GM12801 (cell line): ENCODE measurements at regions not wholly inside any gene's neighbourhood (a gene's known extent, or its start where the extent isn't known, plus 50 kb on each side); places are given as distances from the start of the nearest gene placed in this dataset.

Experiments used
- TF ChIP-seq, protein P1 (sequence below): IDR thresholded peaks from one replicate; pipeline ENCODE4 v1.5.1; 2011; ENCODE audit warnings: control low read depth; ENCODE audit not compliant: insufficient read length; ENCODE audit errors: extremely low read depth

DNA sequence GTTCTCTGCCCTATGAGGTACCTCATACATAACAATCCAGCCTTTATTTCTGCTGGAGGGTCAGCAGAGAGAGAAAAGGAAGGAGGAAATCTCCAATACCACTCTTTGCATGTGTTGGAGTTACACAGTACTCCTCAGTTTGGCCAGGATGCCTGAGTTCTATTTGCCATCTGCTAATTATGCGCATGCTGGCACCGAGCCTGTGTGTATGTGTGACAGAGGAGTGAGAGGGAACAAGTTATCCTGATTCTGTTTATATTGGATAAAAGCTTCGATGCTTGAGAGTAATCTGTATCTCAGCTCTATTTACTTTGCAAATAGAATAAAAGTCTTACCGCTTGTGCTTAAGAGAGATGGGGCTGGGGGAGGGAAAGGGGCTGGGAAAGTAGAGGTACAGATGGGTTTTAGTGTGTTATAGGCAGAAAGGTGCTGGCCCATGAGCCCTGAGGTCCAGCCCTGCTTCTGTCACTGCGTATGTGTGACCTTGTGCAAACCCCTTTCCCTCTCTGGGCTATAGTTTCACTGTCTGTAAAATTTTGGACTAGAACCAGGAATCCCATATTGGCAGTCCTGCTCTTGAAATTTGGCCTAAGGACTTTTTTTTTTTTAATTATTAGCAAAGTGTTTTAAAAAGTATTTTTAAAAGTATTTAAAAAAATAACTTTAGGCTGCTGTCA, 54.5 kb upstream of the PLXNA2 start:
- TF ChIP-seq, protein P1, sequence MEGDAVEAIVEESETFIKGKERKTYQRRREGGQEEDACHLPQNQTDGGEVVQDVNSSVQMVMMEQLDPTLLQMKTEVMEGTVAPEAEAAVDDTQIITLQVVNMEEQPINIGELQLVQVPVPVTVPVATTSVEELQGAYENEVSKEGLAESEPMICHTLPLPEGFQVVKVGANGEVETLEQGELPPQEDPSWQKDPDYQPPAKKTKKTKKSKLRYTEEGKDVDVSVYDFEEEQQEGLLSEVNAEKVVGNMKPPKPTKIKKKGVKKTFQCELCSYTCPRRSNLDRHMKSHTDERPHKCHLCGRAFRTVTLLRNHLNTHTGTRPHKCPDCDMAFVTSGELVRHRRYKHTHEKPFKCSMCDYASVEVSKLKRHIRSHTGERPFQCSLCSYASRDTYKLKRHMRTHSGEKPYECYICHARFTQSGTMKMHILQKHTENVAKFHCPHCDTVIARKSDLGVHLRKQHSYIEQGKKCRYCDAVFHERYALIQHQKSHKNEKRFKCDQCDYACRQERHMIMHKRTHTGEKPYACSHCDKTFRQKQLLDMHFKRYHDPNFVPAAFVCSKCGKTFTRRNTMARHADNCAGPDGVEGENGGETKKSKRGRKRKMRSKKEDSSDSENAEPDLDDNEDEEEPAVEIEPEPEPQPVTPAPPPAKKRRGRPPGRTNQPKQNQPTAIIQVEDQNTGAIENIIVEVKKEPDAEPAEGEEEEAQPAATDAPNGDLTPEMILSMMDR: no peak

DNA sequence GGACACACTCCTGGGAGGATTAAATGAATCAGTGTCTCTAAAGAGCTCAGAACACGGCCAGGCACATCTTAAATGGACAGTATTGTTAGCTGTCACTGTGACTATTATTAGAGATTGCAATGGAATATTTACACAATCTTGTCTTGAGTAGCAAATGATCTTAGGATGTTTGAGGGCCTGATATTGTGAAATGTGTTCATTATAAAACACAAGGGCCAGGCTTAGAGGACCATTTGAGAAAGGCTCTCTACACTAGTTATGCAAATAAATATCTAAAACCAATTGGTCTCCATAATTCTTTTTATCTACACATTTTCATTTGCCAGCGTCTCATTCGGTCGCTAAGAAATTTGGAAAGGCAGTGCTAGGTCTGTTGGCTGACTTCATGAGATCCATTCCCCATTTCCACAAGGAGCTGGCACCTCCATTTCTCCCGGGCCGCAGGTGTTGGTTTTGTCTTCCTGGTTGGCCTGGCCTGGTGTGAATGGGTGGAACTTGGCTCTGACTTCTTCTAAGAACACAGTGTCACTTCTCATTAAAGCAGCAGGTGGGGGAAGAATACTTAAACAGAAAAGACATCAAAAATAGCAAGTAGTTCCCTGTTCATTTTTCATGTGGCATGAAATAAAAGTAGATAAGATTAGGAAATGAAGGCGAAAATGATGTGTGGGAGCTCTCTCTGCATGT, 56.0 kb upstream of the PLXNA2 start:
- TF ChIP-seq, protein P1: no peak

DNA sequence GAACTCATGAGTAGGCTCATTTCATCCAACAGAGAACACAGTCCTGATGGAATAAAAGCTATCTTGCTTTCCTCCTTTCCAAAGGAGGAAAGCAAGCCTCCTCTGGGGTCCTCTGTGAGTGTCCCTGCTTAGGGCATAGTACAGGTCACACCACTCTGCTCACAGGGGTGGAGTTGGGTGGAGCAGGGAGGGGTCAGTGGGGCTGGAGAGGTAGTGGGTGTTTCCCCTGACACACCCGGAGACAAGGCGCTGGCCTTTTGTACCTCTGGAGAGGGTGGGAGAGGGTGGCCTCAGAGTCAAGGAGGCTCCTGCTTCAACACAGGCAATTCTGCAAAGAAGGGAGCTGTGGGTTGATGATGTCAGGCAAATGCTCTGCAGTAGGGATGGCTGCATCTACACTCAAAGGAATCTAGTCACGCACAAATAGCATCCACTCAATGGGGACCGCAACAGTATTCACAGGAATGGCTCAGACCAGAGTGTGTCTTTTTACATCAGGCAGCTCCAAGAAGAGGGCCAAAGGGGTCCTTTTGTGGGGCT, 58.6 kb upstream of the PLXNA2 start:
- TF ChIP-seq, protein P1: no peak

GRCh38 chr1:208303743-208304712, 59.8 kb upstream of the PLXNA2 start:
- TF ChIP-seq, protein P1: no peak

DNA sequence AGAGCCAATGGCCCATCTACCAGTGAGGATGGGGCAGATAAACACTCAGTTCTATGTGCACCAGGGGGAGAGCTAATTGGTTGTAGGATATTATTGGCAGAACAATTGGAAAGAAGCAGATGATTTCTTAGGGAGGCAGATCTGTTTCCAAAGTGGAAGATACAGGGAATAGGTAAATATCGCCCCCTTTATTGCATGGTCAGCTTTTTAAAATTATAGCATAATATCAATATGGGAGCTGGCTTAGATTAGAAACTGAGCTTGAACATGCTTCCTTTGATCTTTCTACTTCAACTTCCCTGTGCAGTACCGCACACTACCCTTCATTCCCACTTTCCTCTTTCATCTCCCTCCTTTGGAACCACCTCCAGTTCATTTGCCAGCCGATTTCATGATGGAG, 64.0 kb upstream of the PLXNA2 start:
- TF ChIP-seq, protein P1: no peak

- TF ChIP-seq, protein P1: no peak
Observed at GRCh38 chr1:208309771-208310170, 65.6 kb upstream of the PLXNA2 start.

DNA sequence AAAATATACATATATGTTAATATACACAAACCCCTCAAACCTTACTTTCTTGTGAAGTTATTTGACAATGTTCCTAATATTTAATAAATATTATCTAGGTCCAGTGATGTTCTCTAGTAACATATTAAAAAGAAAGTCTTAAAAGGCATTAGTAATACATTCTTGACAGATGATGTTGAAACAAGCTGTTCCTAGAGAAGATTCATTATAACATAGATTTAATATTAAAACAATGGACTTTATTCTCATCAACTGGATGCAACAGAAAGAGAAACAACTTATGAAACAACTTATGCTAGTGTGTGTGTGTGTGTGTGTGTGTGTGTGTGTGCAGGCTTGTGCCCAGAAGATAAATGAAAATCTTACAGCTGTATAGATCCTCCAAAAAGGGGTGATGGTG, 68.5 kb upstream of the PLXNA2 start:
- TF ChIP-seq, protein P1: no peak
